GM23338 (cell line): ENCODE measurements at regions not wholly inside any gene's neighbourhood (a gene's known extent, or its start where the extent isn't known, plus 50 kb on each side); places are given as distances from the start of the nearest gene placed in this dataset.

Source experiments
- ATAC-seq: fragments of 200-7000 bp; cut with Tn5 transposase; 3 replicates; pipeline ENCODE4 v1.9.1; 2020
- DNase-seq: peaks from one replicate; pipeline ENCODE4 v3.0.0-alpha.2; 2015; ENCODE audit warnings: low spot score
- H2AFZ ChIP-seq: fragments of 200-600 bp; sonication (generic); 2 replicates; pipeline ENCODE4 v1.8.0; 2016; ENCODE audit warnings: antibody characterized with exemption, mild to moderate bottlenecking, moderate library complexity
- H3F3A ChIP-seq: fragments of 200-600 bp; sonication (generic); replicated peaks from 2 replicates; pipeline ENCODE4 v1.8.0; 2017; ENCODE audit warnings: antibody characterized with exemption, mixed run types, low read depth
- H3K27ac ChIP-seq: fragments of 200-600 bp; sonication (generic); 2 replicates; pipeline ENCODE4 v1.6.1; 2016; ENCODE audit warnings: low read depth
- H3K27me3 ChIP-seq: fragments of 200-600 bp; sonication (generic); 2 replicates; pipeline ENCODE4 v1.8.0; 2016; ENCODE audit warnings: mild to moderate bottlenecking, mixed run types, moderate library complexity; ENCODE audit not compliant: insufficient read depth
- H3K36me3 ChIP-seq: fragments of 200-600 bp; sonication (generic); 2 replicates; pipeline ENCODE4 v1.8.0; 2016; ENCODE audit warnings: mild to moderate bottlenecking; ENCODE audit not compliant: insufficient read depth
- H3K4me1 ChIP-seq: fragments of 200-600 bp; sonication (generic); 2 replicates; pipeline ENCODE4 v1.8.0; 2016; ENCODE audit warnings: mild to moderate bottlenecking, moderate library complexity; ENCODE audit not compliant: insufficient read depth
- H3K4me2 ChIP-seq: fragments of 200-600 bp; sonication (generic); 2 replicates; pipeline ENCODE4 v1.7.1; 2017; ENCODE audit warnings: mixed run types
- H3K4me3 ChIP-seq: fragments of 200-600 bp; sonication (generic); 2 replicates; pipeline ENCODE4 v1.6.1; 2016; ENCODE audit warnings: mixed run types
- H3K79me2 ChIP-seq: fragments of 200-600 bp; sonication (generic); replicated peaks from 2 replicates; pipeline ENCODE4 v1.8.0; 2017; ENCODE audit warnings: mild to moderate bottlenecking; ENCODE audit not compliant: insufficient read depth
- H3K9me2 ChIP-seq: fragments of 200-600 bp; sonication (generic); 2 replicates; pipeline ENCODE4 v1.8.0; 2017; ENCODE audit not compliant: insufficient read depth
- H4K20me1 ChIP-seq: fragments of 200-600 bp; sonication (generic); replicated peaks from 2 replicates; pipeline ENCODE4 v1.8.0; 2017; ENCODE audit warnings: mild to moderate bottlenecking; ENCODE audit not compliant: insufficient read depth
- H3K27ac Mint-ChIP-seq: 2 replicates; pipeline ENCODE4 v1.8.0; 2020; ENCODE audit warnings: inconsistent platforms, mild to moderate bottlenecking, moderate library complexity, mixed read lengths
- H3K27me3 Mint-ChIP-seq: 3 replicates; pipeline ENCODE4 v1.8.0; 2022; ENCODE audit warnings: low read depth, mild to moderate bottlenecking, moderate library complexity, mixed read lengths, inconsistent platforms; ENCODE audit not compliant: insufficient read depth, poor library complexity
- H3K36me3 Mint-ChIP-seq: 3 replicates; pipeline ENCODE4 v1.8.0; 2021; ENCODE audit warnings: low read depth, mild to moderate bottlenecking, inconsistent platforms, moderate library complexity, mixed read lengths
- H3K4me1 Mint-ChIP-seq: 3 replicates; pipeline ENCODE4 v1.8.0; 2020; ENCODE audit warnings: mild to moderate bottlenecking, inconsistent platforms, mixed read lengths
- H3K4me3 Mint-ChIP-seq: 3 replicates; pipeline ENCODE4 v1.8.0; 2021; ENCODE audit warnings: moderate library complexity, mild to moderate bottlenecking, inconsistent platforms, mixed read lengths
- H3K9me3 Mint-ChIP-seq: 3 replicates; pipeline ENCODE4 v1.8.0; 2020; ENCODE audit warnings: moderate library complexity, mild to moderate bottlenecking, inconsistent platforms, mixed read lengths
- CREB1 ChIP-seq: fragments of 250-450 bp; sonication (Bioruptor Pico); IDR thresholded peaks from 2 replicates; pipeline ENCODE4 v1.5.0; 2020; ENCODE audit warnings: low read depth, mild to moderate bottlenecking, moderate library complexity
- CTCF ChIP-seq, 2 experiments: fragments of 200-600 bp in 1 of 2; sonication (generic) in 1 of 2; conservative IDR thresholded peaks; 2 replicates each; pipeline versions ENCODE4 v1.5.1 to v1.6.1; 2016 to 2017; ENCODE audit warnings: antibody characterized with exemption in 2 of 2, low read depth in 2 of 2, mild to moderate bottlenecking in 2 of 2, moderate library complexity in 1 of 2
- ETS1 ChIP-seq: IDR thresholded peaks from 2 replicates; pipeline ENCODE4 v1.6.1; 2016; ENCODE audit warnings: antibody characterized with exemption
- EZH2 ChIP-seq: fragments of 200-600 bp; sonication (generic); IDR thresholded peaks from one replicate; pipeline ENCODE4 v1.8.0; 2017; ENCODE audit warnings: antibody characterized with exemption, mild to moderate bottlenecking, low read depth; ENCODE audit not compliant: unreplicated experiment
- POLR2AphosphoS5 ChIP-seq: IDR thresholded peaks from 2 replicates; pipeline ENCODE4 v1.6.1; 2016; ENCODE audit warnings: antibody characterized with exemption, low read depth
- ZNF331 ChIP-seq: fragments of 250-450 bp; sonication (Bioruptor Pico); IDR thresholded peaks from 2 replicates; pipeline ENCODE4 v1.5.0; 2020; ENCODE audit warnings: low read depth, mild to moderate bottlenecking, moderate library complexity
- ZNF462 ChIP-seq: fragments of 250-450 bp; sonication (Bioruptor Pico); IDR thresholded peaks from 2 replicates; pipeline ENCODE4 v1.5.0; 2020; ENCODE audit warnings: mild to moderate bottlenecking, moderate library complexity
- TF ChIP-seq, protein P1 (sequence below): IDR thresholded peaks from one replicate; pipeline ENCODE4 v1.6.1; 2018; ENCODE audit warnings: antibody characterized with exemption; ENCODE audit not compliant: unreplicated experiment

- H3K27ac ChIP-seq: no peak overlapping the region
- no peak overlapping the region for H3K4me3 Mint-ChIP-seq
- TF ChIP-seq ETS1 (no peak), CREB1 (CRISPR knock-in tag) (no peak), POLR2AphosphoS5 (no peak), ZNF462 (CRISPR knock-in tag) (no peak), ZNF331 (CRISPR knock-in tag) (no peak), CTCF (conservative IDR thresholded peaks at IDR 0.05; ENCODE audit: low read depth in 2 of 2) (no peak), EZH2 (no peak)
- TF ChIP-seq, protein P1, sequence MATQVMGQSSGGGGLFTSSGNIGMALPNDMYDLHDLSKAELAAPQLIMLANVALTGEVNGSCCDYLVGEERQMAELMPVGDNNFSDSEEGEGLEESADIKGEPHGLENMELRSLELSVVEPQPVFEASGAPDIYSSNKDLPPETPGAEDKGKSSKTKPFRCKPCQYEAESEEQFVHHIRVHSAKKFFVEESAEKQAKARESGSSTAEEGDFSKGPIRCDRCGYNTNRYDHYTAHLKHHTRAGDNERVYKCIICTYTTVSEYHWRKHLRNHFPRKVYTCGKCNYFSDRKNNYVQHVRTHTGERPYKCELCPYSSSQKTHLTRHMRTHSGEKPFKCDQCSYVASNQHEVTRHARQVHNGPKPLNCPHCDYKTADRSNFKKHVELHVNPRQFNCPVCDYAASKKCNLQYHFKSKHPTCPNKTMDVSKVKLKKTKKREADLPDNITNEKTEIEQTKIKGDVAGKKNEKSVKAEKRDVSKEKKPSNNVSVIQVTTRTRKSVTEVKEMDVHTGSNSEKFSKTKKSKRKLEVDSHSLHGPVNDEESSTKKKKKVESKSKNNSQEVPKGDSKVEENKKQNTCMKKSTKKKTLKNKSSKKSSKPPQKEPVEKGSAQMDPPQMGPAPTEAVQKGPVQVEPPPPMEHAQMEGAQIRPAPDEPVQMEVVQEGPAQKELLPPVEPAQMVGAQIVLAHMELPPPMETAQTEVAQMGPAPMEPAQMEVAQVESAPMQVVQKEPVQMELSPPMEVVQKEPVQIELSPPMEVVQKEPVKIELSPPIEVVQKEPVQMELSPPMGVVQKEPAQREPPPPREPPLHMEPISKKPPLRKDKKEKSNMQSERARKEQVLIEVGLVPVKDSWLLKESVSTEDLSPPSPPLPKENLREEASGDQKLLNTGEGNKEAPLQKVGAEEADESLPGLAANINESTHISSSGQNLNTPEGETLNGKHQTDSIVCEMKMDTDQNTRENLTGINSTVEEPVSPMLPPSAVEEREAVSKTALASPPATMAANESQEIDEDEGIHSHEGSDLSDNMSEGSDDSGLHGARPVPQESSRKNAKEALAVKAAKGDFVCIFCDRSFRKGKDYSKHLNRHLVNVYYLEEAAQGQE: no peak
- no peak for DNase-seq
- ATAC-seq: no peak
- no peaks in the 10 kb centered on the region for H3K9me3 Mint-ChIP-seq
- no peaks in the 10 kb centered on the region for H4K20me1 ChIP-seq
- peaks cover 3% of the 10 kb centered on the region for H3K27me3 Mint-ChIP-seq
- no peaks in the 10 kb centered on the region for H3K27me3 ChIP-seq
- no peak overlapping the region for H3K4me2 ChIP-seq
- H3K4me1 ChIP-seq: no peaks in the 10 kb centered on the region
- H3K36me3 Mint-ChIP-seq: no peaks in the 10 kb centered on the region
- no peaks in the 10 kb centered on the region for H3K36me3 ChIP-seq
- no peak overlapping the region for H3K4me3 ChIP-seq
- no peaks in the 10 kb centered on the region for H3K79me2 ChIP-seq
- H3K9me2 ChIP-seq: peaks cover 5% of the 10 kb centered on the region; the same call in 1 of the 2 replicates
- H3K4me1 Mint-ChIP-seq: no peaks in the 10 kb centered on the region; the same call in 2 of the 3 replicates
- H3K27ac Mint-ChIP-seq: no peak overlapping the region
- H3F3A ChIP-seq: no peaks in the 10 kb centered on the region
- H2AFZ ChIP-seq: no peak overlapping the region
Observed at GRCh38 chr2:23311186-23311585, 73.8 kb upstream of the KLHL29 start.
